ENCODE measurements at regions not wholly inside any gene's neighbourhood (a gene's known extent, or its start where the extent isn't known, plus 50 kb on each side); places are given as distances from the start of the nearest gene placed in this dataset.
A peak's percentile ranks its signal among the peaks of the same experiment; 100 is the strongest.

GRCh38 chr6:56752534-56752933 lies 109.8 kb upstream of the DST start:
- DNase-seq (no peak), ATAC-seq (no peak)
- Mint-ChIP-seq H3K9me3 (no peaks in the 10 kb centered on the region), H3K4me3 (no peak overlapping the region), H3K36me3 (ENCODE audit: insufficient read depth) (no peaks in the 10 kb centered on the region), H3K27me3 (ENCODE audit: low read depth) (peaks cover 2% of the 10 kb centered on the region), H3K4me1 (ENCODE audit: low read depth) (peaks cover 4% of the 10 kb centered on the region)

GRCh38 chr6:56752009-56752408 lies 109.3 kb upstream of the DST start:
- Mint-ChIP-seq H3K9me3 (no peaks in the 10 kb centered on the region), H3K36me3 (ENCODE audit: insufficient read depth) (no peaks in the 10 kb centered on the region), H3K27me3 (ENCODE audit: low read depth) (peaks cover 2% of the 10 kb centered on the region), H3K4me3 (no peak overlapping the region), H3K4me1 (ENCODE audit: low read depth) (peaks cover 4% of the 10 kb centered on the region)
- DNase-seq: no peak
- no peak for ATAC-seq

DNA sequence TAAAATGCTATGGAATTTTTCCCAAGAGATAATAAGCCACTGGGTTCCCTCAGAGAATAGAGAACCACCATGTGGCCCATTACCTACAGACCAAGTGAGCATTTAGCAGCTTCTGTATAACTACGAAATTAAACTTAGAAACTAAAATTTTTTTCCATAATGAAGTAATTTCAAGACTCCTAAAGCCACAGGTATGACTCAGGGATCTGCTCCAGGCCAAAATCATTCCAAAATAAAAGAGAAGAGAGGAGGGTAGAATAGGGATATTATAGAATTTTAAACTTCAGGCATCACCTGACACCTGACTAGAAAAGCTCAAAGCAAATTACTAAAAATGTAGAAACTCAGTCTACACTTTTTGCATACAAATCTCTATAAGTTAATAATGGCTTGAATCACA lies 108.9 kb upstream of the DST start:
- H3K36me3 Mint-ChIP-seq (ENCODE audit: insufficient read depth): no peaks in the 10 kb centered on the region
- peaks cover 4% of the 10 kb centered on the region for H3K4me1 Mint-ChIP-seq (ENCODE audit: low read depth)
- DNase-seq (no peak), ATAC-seq (no peak)
- H3K9me3 Mint-ChIP-seq: no peaks in the 10 kb centered on the region
- no peak overlapping the region for H3K4me3 Mint-ChIP-seq
- peaks cover 5% of the 10 kb centered on the region for H3K27me3 Mint-ChIP-seq (ENCODE audit: low read depth)

DNA sequence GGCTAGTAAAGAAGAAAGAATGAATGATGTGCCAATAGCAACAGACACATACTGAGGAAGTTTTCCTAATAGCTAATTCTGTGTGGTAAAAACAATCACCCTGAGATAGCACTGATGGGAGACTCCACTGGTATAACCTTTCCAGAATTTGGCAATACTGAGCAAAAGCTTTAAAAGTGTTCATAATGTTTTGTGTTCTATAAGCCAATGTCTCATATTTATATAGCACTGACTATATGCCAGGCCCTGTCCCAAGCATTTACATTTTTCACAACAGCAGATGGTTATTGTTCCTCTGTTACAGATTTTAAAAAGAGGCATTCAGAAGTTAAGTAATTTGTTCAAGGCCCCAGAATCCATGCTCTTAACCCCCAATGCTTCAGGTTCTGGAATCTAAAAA lies 108.0 kb upstream of the DST start:
- Mint-ChIP-seq H3K27me3 (ENCODE audit: low read depth) (peaks cover 5% of the 10 kb centered on the region), H3K36me3 (ENCODE audit: insufficient read depth) (no peaks in the 10 kb centered on the region), H3K9me3 (no peaks in the 10 kb centered on the region), H3K4me1 (ENCODE audit: low read depth) (peaks cover 4% of the 10 kb centered on the region), H3K4me3 (no peak overlapping the region)
- ATAC-seq (no peak), DNase-seq (no peak)

GRCh38 chr6:56749632-56750151 lies 107.0 kb upstream of the DST start:
- Mint-ChIP-seq H3K4me1 (ENCODE audit: low read depth) (peaks cover 4% of the 10 kb centered on the region), H3K9me3 (no peaks in the 10 kb centered on the region), H3K36me3 (ENCODE audit: insufficient read depth) (no peaks in the 10 kb centered on the region), H3K27me3 (ENCODE audit: low read depth) (peaks cover 5% of the 10 kb centered on the region), H3K4me3 (no peak overlapping the region)
- DNase-seq (no peak), ATAC-seq (peak in 1 of 2 donors; percentile 38)

- H3K4me1 Mint-ChIP-seq (ENCODE audit: low read depth): peaks cover 2% of the 10 kb centered on the region
- no peak for DNase-seq
- no peak overlapping the region for H3K4me3 Mint-ChIP-seq
- no peak for ATAC-seq
- H3K9me3 Mint-ChIP-seq: no peaks in the 10 kb centered on the region
- peaks cover 3% of the 10 kb centered on the region for H3K27me3 Mint-ChIP-seq (ENCODE audit: low read depth)
- H3K36me3 Mint-ChIP-seq (ENCODE audit: insufficient read depth): no peaks in the 10 kb centered on the region
These were observed 104.2 kb upstream of the DST start for GRCh38 chr6:56746767-56747504.

- DNase-seq: no peak
- Mint-ChIP-seq H3K4me3 (no peak overlapping the region), H3K36me3 (ENCODE audit: insufficient read depth) (no peaks in the 10 kb centered on the region), H3K9me3 (no peaks in the 10 kb centered on the region), H3K4me1 (ENCODE audit: low read depth) (peaks cover 2% of the 10 kb centered on the region), H3K27me3 (ENCODE audit: low read depth) (peaks cover 3% of the 10 kb centered on the region)
- no peak for ATAC-seq
These were observed 103.3 kb upstream of the DST start for GRCh38 chr6:56745971-56746370.

DNA sequence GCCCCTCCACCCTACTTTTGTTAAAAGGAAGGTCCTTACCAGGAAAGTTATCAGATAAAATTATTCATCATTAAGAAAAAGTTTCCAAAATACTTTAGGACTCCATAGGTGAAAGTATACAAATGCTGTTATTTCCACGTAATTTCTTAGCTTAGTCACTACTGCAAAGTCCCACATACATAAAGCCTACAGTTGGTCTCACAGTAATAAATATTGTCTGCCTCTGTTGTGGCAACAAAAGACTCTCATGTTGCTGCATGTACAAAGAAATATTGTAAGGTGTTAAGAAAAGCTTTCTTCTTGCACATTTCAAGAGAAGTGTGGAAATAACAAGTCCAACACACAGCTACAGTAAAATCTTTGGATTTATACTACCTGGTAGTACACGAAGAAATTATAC lies 102.4 kb upstream of the DST start:
- Mint-ChIP-seq H3K4me1 (ENCODE audit: low read depth) (peaks cover 2% of the 10 kb centered on the region), H3K27me3 (ENCODE audit: low read depth) (peaks cover 3% of the 10 kb centered on the region), H3K36me3 (ENCODE audit: insufficient read depth) (no peaks in the 10 kb centered on the region), H3K4me3 (no peak overlapping the region), H3K9me3 (no peaks in the 10 kb centered on the region)
- no peak for ATAC-seq
- DNase-seq: no peak

DNA sequence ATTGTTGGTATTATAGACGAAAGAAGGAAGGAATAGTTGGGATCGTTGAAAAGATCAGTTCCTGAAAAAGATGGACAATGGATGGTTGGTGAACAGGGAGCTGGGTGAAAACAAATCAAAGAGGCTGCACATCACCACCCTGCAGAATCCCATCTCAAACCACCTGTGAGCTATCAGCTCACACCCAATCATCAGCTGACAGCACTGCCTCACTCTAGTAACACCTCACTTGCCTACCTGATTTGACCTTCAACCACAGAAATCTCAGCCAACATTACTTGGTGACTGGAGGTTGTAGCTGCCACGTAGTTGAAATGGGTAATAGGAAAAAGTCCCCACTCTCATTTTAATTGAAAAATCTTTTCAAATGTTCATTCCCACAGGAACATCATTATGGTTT lies 101.8 kb upstream of the DST start:
- H3K36me3 Mint-ChIP-seq (ENCODE audit: insufficient read depth): no peaks in the 10 kb centered on the region
- H3K9me3 Mint-ChIP-seq: no peaks in the 10 kb centered on the region
- DNase-seq: no peak
- no peaks in the 10 kb centered on the region for H3K4me1 Mint-ChIP-seq (ENCODE audit: low read depth)
- peaks cover 3% of the 10 kb centered on the region for H3K27me3 Mint-ChIP-seq (ENCODE audit: low read depth)
- H3K4me3 Mint-ChIP-seq: no peak overlapping the region
- no peak for ATAC-seq

GRCh38 chr6:56742122-56742791 lies 99.6 kb upstream of the DST start:
- Mint-ChIP-seq H3K27me3 (ENCODE audit: low read depth) (peaks cover 3% of the 10 kb centered on the region), H3K9me3 (no peaks in the 10 kb centered on the region), H3K36me3 (ENCODE audit: insufficient read depth) (no peaks in the 10 kb centered on the region), H3K4me3 (no peak overlapping the region), H3K4me1 (ENCODE audit: low read depth) (no peaks in the 10 kb centered on the region)
- ATAC-seq (no peak), DNase-seq (no peak)

- Mint-ChIP-seq H3K27me3 (ENCODE audit: low read depth) (no peaks in the 10 kb centered on the region), H3K9me3 (no peaks in the 10 kb centered on the region), H3K36me3 (ENCODE audit: insufficient read depth) (no peaks in the 10 kb centered on the region), H3K4me3 (no peak overlapping the region), H3K4me1 (ENCODE audit: low read depth) (no peaks in the 10 kb centered on the region)
- ATAC-seq: no peak
- no peak for DNase-seq
These were observed 98.8 kb upstream of the DST start for GRCh38 chr6:56741472-56741871.

DNA sequence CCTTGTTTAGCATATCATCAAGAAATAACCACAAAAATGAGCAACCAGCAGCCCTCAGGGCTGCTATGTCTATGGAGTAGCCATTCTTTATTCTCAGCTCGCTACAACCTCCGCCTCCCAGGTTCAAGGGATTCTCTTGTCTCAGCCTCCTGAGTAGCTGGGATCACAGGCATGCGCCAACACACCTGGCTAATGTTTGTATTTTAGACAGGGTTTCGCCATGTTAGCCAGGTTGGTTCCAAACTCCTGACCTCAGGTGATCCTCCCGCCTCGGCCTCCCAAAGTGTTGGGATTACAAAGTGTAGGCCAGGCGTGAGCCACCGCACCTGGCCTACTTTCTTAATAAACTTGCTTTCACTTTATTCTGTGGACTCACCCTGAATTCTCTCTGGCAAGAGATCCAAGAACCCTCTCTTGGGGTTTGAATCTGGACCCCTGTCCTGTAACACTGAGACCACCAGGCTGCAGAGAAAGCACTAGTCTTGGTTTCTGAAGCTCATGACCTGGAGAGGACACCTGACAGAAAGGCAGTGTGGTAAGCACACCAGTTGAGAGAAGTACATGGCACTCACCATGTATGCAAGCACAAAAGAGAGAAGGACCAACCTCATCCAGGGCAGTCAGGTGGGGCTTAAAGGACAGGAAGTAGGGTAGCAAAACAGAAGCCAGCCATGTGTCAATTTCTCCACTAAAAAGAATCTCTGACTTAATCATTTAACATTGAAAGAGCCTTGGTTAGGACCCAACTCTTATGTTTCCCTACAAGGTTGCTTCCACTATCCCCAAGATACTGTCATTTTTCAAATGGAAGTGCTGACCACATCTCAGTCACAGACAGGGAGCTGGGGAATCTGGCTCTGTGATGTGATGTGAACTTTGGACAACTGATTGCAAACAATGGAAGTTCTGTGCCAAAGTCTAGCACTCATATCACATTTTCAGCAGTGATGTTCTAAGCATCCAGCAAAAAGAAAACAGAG lies 97.4 kb upstream of the DST start:
- Mint-ChIP-seq H3K4me1 (ENCODE audit: low read depth) (no peaks in the 10 kb centered on the region), H3K36me3 (ENCODE audit: insufficient read depth) (no peaks in the 10 kb centered on the region), H3K27me3 (ENCODE audit: low read depth) (no peaks in the 10 kb centered on the region), H3K4me3 (no peak overlapping the region), H3K9me3 (no peaks in the 10 kb centered on the region)
- ATAC-seq (no peak), DNase-seq (no peak)

DNA sequence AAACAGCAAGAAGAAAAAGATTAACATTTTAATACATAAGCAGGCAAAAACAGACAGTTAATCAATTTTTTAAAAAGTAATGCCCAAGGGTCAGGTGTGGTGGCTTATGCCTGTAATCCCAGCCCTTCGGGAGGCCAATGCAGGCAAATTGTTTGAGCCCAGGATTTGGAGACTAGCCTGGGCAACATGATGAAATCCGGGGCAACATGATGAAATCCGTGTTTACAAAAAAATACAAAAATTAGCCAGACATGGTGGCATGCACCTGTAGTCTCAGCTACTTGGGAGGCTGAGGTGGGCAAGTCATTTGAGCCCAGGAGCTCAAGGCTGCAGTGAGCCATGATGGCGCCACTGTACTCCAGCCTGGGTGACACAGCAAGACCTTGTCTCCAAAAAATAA lies 94.1 kb upstream of the DST start:
- ATAC-seq (no peak), DNase-seq (no peak)
- no peak overlapping the region for H3K4me3 Mint-ChIP-seq

GRCh38 chr6:56734335-56734734 lies 91.6 kb upstream of the DST start:
- no peak overlapping the region for H3K4me3 Mint-ChIP-seq
- ATAC-seq (no peak), DNase-seq (no peak)
- no peaks in the 10 kb centered on the region for H3K9me3 Mint-ChIP-seq
- H3K36me3 Mint-ChIP-seq (ENCODE audit: insufficient read depth): no peaks in the 10 kb centered on the region
- no peaks in the 10 kb centered on the region for H3K27me3 Mint-ChIP-seq (ENCODE audit: low read depth)
- no peaks in the 10 kb centered on the region for H3K4me1 Mint-ChIP-seq (ENCODE audit: low read depth)

More for the DNA sequence above, 94.1 kb upstream of the DST start:
- no peaks in the 10 kb centered on the region for H3K27me3 Mint-ChIP-seq (ENCODE audit: low read depth)
- no peaks in the 10 kb centered on the region for H3K36me3 Mint-ChIP-seq (ENCODE audit: insufficient read depth)
- H3K4me1 Mint-ChIP-seq (ENCODE audit: low read depth): no peaks in the 10 kb centered on the region
- H3K9me3 Mint-ChIP-seq: no peaks in the 10 kb centered on the region
